ENCODE measurements at regions not wholly inside any gene's neighbourhood (a gene's known extent, or its start where the extent isn't known, plus 50 kb on each side); places are given as distances from the start of the nearest gene placed in this dataset.

DNA sequence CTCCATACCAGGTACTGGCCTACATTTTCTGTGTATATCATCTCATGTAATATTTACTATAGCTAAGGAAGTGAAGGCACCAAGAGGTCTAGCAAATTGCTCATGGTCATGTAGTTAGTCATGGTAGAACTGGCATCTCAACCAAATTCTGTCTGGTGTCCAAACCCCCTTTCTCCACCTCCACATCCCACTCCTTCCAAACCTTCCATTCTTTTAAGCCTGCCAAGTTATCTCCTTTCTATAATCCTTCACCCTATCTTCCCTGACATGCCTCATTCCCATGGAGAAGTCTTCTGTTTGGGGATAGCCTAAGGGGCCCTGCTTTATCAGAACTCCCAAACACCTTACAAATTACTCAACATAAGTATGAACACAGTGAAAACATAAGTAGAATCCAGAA, 196.2 kb upstream of the HMGA2 start:
- no peak overlapping the region for H3K27ac Mint-ChIP-seq
- H3K4me1 Mint-ChIP-seq (ENCODE audit: unreplicated experiment), result peaks cover 29% of the 10 kb centered on the region

DNA sequence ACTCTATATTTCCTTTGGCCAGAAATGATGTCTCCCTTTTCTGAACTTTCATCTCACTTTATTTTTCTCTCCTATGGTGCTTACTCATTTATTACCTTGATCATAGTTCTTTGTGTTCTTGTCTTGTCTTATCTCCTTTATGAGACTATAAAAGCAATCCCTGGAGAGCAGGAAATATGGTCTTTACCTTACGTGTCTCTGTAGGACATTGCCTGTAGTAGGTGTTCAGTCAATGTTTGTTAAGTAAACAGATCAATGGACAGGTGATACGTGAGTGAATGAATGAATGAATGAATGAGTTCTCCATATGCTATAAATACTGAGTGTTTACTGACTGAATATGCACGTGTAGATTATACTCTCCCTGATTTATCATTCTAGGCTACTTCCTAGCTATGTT, 193.7 kb upstream of the HMGA2 start:
- no peaks in the 10 kb centered on the region for H3K36me3 Mint-ChIP-seq
- TF ChIP-seq CTCF (conservative IDR thresholded peaks at IDR 0.05), result no peak
- no peak overlapping the region for H3K27ac Mint-ChIP-seq
- H3K4me1 Mint-ChIP-seq (ENCODE audit: unreplicated experiment), result peaks cover 32% of the 10 kb centered on the region
- no peak overlapping the region for H3K4me3 Mint-ChIP-seq
- H3K27me3 Mint-ChIP-seq, result peaks cover 11% of the 10 kb centered on the region
- H3K9me3 Mint-ChIP-seq, result no peaks in the 10 kb centered on the region
- DNase-seq (ENCODE audit: extremely low spot score, unreplicated experiment), result no peak

More for the DNA sequence above, 196.2 kb upstream of the HMGA2 start:
- H3K4me3 Mint-ChIP-seq, result no peak overlapping the region
- peaks cover 8% of the 10 kb centered on the region for H3K27me3 Mint-ChIP-seq
- no peak for TF ChIP-seq CTCF (conservative IDR thresholded peaks at IDR 0.05)
- no peaks in the 10 kb centered on the region for H3K36me3 Mint-ChIP-seq
- no peak for DNase-seq (ENCODE audit: extremely low spot score, unreplicated experiment)
- H3K9me3 Mint-ChIP-seq, result no peaks in the 10 kb centered on the region

- TF ChIP-seq CTCF (conservative IDR thresholded peaks at IDR 0.05), result no peak
- H3K36me3 Mint-ChIP-seq, result no peaks in the 10 kb centered on the region
- no peak for DNase-seq (ENCODE audit: extremely low spot score, unreplicated experiment)
- H3K4me1 Mint-ChIP-seq (ENCODE audit: unreplicated experiment), result peaks cover 32% of the 10 kb centered on the region
- no peak overlapping the region for H3K4me3 Mint-ChIP-seq
- H3K27me3 Mint-ChIP-seq, result peaks cover 11% of the 10 kb centered on the region
- no peaks in the 10 kb centered on the region for H3K9me3 Mint-ChIP-seq
- no peak overlapping the region for H3K27ac Mint-ChIP-seq
Observed at GRCh38 chr12:65631621-65632111, 192.6 kb upstream of the HMGA2 start.

DNA sequence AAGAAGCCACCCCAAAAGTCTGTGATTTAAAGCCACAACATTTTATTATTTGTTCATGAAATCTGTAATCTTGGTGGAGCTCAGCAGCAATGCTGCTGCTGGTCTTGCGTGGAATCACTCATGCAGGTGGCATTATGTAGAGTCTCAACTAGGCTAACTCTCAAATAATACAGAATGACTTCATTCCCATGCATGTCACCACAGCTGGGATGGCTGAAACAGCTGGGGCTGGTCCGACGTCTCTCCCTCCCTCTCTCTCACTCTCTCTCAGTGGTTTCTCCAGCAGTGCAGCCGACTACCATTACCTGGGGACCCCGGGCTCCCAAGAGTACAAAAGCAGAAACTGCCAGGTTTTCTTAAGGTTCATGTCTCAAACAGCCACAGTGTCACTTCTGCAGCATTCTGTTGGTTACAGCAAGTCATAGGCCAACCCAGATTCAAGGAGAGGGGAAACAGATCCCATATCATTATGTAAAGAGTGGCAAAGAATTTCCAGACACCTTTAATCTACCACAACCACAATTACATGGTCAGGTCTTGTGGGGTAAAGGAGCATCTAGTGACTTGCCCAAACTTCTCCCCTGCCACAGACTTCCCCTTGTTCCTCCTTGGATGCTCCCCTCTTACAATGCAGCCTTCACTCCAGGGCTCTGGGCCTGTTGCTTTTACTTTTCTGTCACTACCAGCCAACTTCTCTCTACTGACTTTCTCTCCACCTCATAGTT, 192.0 kb upstream of the HMGA2 start:
- no peak for DNase-seq (ENCODE audit: extremely low spot score, unreplicated experiment)
- no peak for TF ChIP-seq CTCF (conservative IDR thresholded peaks at IDR 0.05)
- Mint-ChIP-seq H3K4me1 (ENCODE audit: unreplicated experiment) (peaks cover 32% of the 10 kb centered on the region), H3K4me3 (no peak overlapping the region), H3K27ac (no peak overlapping the region), H3K9me3 (no peaks in the 10 kb centered on the region), H3K36me3 (no peaks in the 10 kb centered on the region), H3K27me3 (peaks cover 11% of the 10 kb centered on the region)

- Mint-ChIP-seq H3K27me3 (peaks cover 11% of the 10 kb centered on the region), H3K36me3 (no peaks in the 10 kb centered on the region), H3K4me3 (no peak overlapping the region), H3K4me1 (ENCODE audit: unreplicated experiment) (peaks cover 32% of the 10 kb centered on the region), H3K9me3 (no peaks in the 10 kb centered on the region), H3K27ac (no peak overlapping the region)
- DNase-seq (ENCODE audit: extremely low spot score, unreplicated experiment), result no peak
- no peak for TF ChIP-seq CTCF (conservative IDR thresholded peaks at IDR 0.05)
Observed at GRCh38 chr12:65634061-65634460, 190.2 kb upstream of the HMGA2 start.

All from type B pancreatic cell (in vitro differentiated cells).